Fibroblast of lung (primary cell): ENCODE measurements at regions not wholly inside any gene's neighbourhood (a gene's known extent, or its start where the extent isn't known, plus 50 kb on each side); places are given as distances from the start of the nearest gene placed in this dataset.

Experiments used
- DNase-seq, 2 donors: peaks; one replicate each; pipeline versions ENCODE4 v3.0.0 to v3.0.0-alpha.2; 2010; ENCODE audit warnings: low read depth in 2 of 2
- H2AFZ ChIP-seq: 2 replicates; pipeline ENCODE4 v1.5.1; 2012; ENCODE audit warnings: low read length, control low read depth, inconsistent platforms
- H3K27ac ChIP-seq: 2 replicates; pipeline ENCODE4 v1.5.1; 2011; ENCODE audit warnings: low read length, control low read depth; ENCODE audit not compliant: insufficient read depth
- H3K27me3 ChIP-seq: 2 replicates; pipeline ENCODE4 v1.5.1; 2011; ENCODE audit warnings: mild to moderate bottlenecking, low read length; ENCODE audit not compliant: control insufficient read depth, insufficient read depth
- H3K36me3 ChIP-seq: 2 replicates; pipeline ENCODE4 v1.5.1; 2011; ENCODE audit warnings: low read length; ENCODE audit not compliant: control insufficient read depth, insufficient read depth
- H3K4me1 ChIP-seq: 2 replicates; pipeline ENCODE4 v1.5.1; 2011; ENCODE audit warnings: low read length; ENCODE audit not compliant: control insufficient read depth, insufficient read depth; ENCODE audit errors: extremely low read depth
- H3K4me2 ChIP-seq: 2 replicates; pipeline ENCODE4 v1.5.1; 2011; ENCODE audit warnings: low read length, control low read depth; ENCODE audit not compliant: insufficient read depth; ENCODE audit errors: extremely low read depth
- H3K4me3 ChIP-seq, 4 experiments: fragments of 200-600 bp in 1 of 4; sonication (generic) in 1 of 4; replicated peaks in 1 of 4; 2 replicates each; pipeline ENCODE4 v1.5.1; 2011 to 2016; ENCODE audit warnings: low read length in 4 of 4, low read depth in 3 of 4, mild to moderate bottlenecking in 3 of 4, control low read depth in 2 of 4, inconsistent platforms in 1 of 4, mixed read lengths in 1 of 4; ENCODE audit not compliant: insufficient read depth in 1 of 4; ENCODE audit errors: control extremely low read depth in 1 of 4
- H3K79me2 ChIP-seq: 2 replicates; pipeline ENCODE4 v1.5.1; 2012; ENCODE audit warnings: mild to moderate bottlenecking, low read length, inconsistent platforms; ENCODE audit not compliant: control insufficient read depth, insufficient read depth
- H3K9ac ChIP-seq: 2 replicates; pipeline ENCODE4 v1.5.1; 2011; ENCODE audit warnings: mild to moderate bottlenecking, low read length, control low read depth; ENCODE audit not compliant: insufficient read depth
- H3K9me3 ChIP-seq: 2 replicates; pipeline ENCODE4 v1.5.1; 2012; ENCODE audit warnings: low read depth, low read length; ENCODE audit not compliant: control insufficient read depth, insufficient read depth
- H4K20me1 ChIP-seq: 2 replicates; pipeline ENCODE4 v1.5.1; 2011; ENCODE audit warnings: low read length; ENCODE audit not compliant: control insufficient read depth, insufficient read depth; ENCODE audit errors: extremely low read depth
- EZH2 ChIP-seq: IDR thresholded peaks from 2 replicates; pipeline ENCODE4 v1.5.1; 2012; ENCODE audit warnings: low read length, control low read depth, mild to moderate bottlenecking; ENCODE audit errors: missing control alignments
- TF ChIP-seq, protein P1 (sequence below), 2 donors: IDR thresholded peaks in 1 of 2; conservative IDR thresholded peaks in 1 of 2; 1 replicate in 1 of 2; 2 replicates in 1 of 2; pipeline ENCODE4 v1.5.1; 2011 to 2012; ENCODE audit warnings: low read length in 2 of 2, control low read depth in 1 of 2, inconsistent platforms in 1 of 2, low read depth in 1 of 2, mild to moderate bottlenecking in 1 of 2

DNA sequence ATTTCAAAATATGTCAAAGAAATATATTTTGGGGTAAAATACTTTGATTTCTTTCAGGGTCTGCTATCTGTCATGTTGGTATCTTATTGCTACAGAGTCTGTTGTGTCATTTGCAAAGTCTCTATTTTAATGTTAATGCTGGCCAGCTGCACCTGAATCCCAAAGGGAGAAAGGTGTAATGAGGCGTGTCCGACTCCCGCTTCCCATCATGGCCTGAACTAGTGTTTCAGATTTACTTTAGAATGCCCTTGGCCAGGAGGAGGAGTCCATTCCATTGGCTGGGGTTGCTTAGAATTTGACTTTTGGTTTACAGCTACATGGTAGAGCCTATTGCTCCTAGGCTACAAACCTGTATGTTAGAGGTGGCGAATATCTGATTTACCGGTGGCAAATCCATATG, 69.3 kb downstream of the FAM50B start:
- H3K4me3 ChIP-seq, result no peak overlapping the region
- no peak overlapping the region for H3K9ac ChIP-seq
- DNase-seq, result no peak
- H3K4me2 ChIP-seq, result no peak overlapping the region
- H3K9me3 ChIP-seq, result no peaks in the 10 kb centered on the region
- no peak overlapping the region for H3K27ac ChIP-seq
- peaks cover 2% of the 10 kb centered on the region for H3K4me1 ChIP-seq
- H4K20me1 ChIP-seq, result no peaks in the 10 kb centered on the region
- H3K36me3 ChIP-seq, result no peaks in the 10 kb centered on the region
- H3K27me3 ChIP-seq, result no peaks in the 10 kb centered on the region
- no peak for TF ChIP-seq EZH2
- TF ChIP-seq, protein P1, sequence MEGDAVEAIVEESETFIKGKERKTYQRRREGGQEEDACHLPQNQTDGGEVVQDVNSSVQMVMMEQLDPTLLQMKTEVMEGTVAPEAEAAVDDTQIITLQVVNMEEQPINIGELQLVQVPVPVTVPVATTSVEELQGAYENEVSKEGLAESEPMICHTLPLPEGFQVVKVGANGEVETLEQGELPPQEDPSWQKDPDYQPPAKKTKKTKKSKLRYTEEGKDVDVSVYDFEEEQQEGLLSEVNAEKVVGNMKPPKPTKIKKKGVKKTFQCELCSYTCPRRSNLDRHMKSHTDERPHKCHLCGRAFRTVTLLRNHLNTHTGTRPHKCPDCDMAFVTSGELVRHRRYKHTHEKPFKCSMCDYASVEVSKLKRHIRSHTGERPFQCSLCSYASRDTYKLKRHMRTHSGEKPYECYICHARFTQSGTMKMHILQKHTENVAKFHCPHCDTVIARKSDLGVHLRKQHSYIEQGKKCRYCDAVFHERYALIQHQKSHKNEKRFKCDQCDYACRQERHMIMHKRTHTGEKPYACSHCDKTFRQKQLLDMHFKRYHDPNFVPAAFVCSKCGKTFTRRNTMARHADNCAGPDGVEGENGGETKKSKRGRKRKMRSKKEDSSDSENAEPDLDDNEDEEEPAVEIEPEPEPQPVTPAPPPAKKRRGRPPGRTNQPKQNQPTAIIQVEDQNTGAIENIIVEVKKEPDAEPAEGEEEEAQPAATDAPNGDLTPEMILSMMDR (conservative IDR thresholded peaks at IDR 0.05 in 1 of 2, IDR thresholded peaks at IDR 0.05 in 1 of 2; ENCODE audit: low read depth in 1 of 2, low read length in 2 of 2), result no peak
- no peaks in the 10 kb centered on the region for H3K79me2 ChIP-seq
- no peak overlapping the region for H2AFZ ChIP-seq

GRCh38 chr6:3919130-3919628, 70.0 kb downstream of the FAM50B start:
- H3K27ac ChIP-seq, result no peak overlapping the region
- peak in 1 of 2 donors; percentile 19 for DNase-seq
- H3K36me3 ChIP-seq, result no peaks in the 10 kb centered on the region
- no peaks in the 10 kb centered on the region for H3K27me3 ChIP-seq
- no peaks in the 10 kb centered on the region for H3K4me1 ChIP-seq
- TF ChIP-seq EZH2, result no peak
- TF ChIP-seq, protein P1 (conservative IDR thresholded peaks at IDR 0.05 in 1 of 2, IDR thresholded peaks at IDR 0.05 in 1 of 2; ENCODE audit: low read depth in 1 of 2, low read length in 2 of 2), result no peak
- H2AFZ ChIP-seq, result no peak overlapping the region
- H3K4me2 ChIP-seq, result no peak overlapping the region
- H3K9ac ChIP-seq, result no peak overlapping the region
- no peaks in the 10 kb centered on the region for H4K20me1 ChIP-seq
- H3K79me2 ChIP-seq, result no peaks in the 10 kb centered on the region
- H3K9me3 ChIP-seq, result no peaks in the 10 kb centered on the region
- no peak overlapping the region for H3K4me3 ChIP-seq

- no peak overlapping the region for H3K4me2 ChIP-seq
- no peaks in the 10 kb centered on the region for H3K79me2 ChIP-seq
- H4K20me1 ChIP-seq, result no peaks in the 10 kb centered on the region
- no peak for DNase-seq
- H3K9ac ChIP-seq, result no peak overlapping the region
- TF ChIP-seq, protein P1 (conservative IDR thresholded peaks at IDR 0.05 in 1 of 2, IDR thresholded peaks at IDR 0.05 in 1 of 2; ENCODE audit: low read depth in 1 of 2, low read length in 2 of 2), result no peak
- no peak for TF ChIP-seq EZH2
- H2AFZ ChIP-seq, result no peak overlapping the region
- no peak overlapping the region for H3K27ac ChIP-seq
- no peaks in the 10 kb centered on the region for H3K9me3 ChIP-seq
- no peaks in the 10 kb centered on the region for H3K36me3 ChIP-seq
- H3K27me3 ChIP-seq, result no peaks in the 10 kb centered on the region
- H3K4me1 ChIP-seq, result no peaks in the 10 kb centered on the region
- H3K4me3 ChIP-seq, result no peak overlapping the region
Measured at GRCh38 chr6:3919849-3920248, 70.7 kb downstream of the FAM50B start.
